Naive thymus-derived CD8-positive, alpha-beta T cell (primary cell): ENCODE measurements at regions not wholly inside any gene's neighbourhood (a gene's known extent, or its start where the extent isn't known, plus 50 kb on each side); places are given as distances from the start of the nearest gene placed in this dataset.
A peak's percentile ranks its signal among the peaks of the same experiment; 100 is the strongest.
"Not testable (repeated sequence)": the region's sequence is repeated elsewhere in the genome, so short reads cannot be mapped to it uniquely, and the experiment has no call there.

Experiments used
- ATAC-seq, 2 donors: fragments of 150-1000 bp; cut with Tn5 transposase in 1 of 2; sonication (Bioruptor Pico), chemical (Tn5 transposase) in 1 of 2; 1 replicate in 1 of 2; 2 replicates in 1 of 2; pipeline ENCODE4 v1.10.0; 2021; ENCODE audit warnings: mild to moderate bottlenecking in 2 of 2, moderate library complexity in 2 of 2
- POLR2A ChIA-PET: fragments of 350-600 bp; sonication (Branson Sonifier 250); formaldehyde crosslinking; loops from one replicate; lab custom pipeline; 2021; ENCODE audit warnings: antibody characterized with exemption; lab: Charles Lee
- DNase-seq, 10 donors: peaks; one replicate each; pipeline versions ENCODE4 v3.0.0 to v3.0.0-alpha.2; 2020 to 2022
- H3K27ac Mint-ChIP-seq, 10 donors: one replicate each; pipeline ENCODE4 v1.8.0; 2020 to 2022; ENCODE audit warnings: mild to moderate bottlenecking in 10 of 10, mixed read lengths in 10 of 10, moderate library complexity in 4 of 10, inconsistent platforms in 1 of 10
- H3K27me3 Mint-ChIP-seq, 5 donors: one replicate each; pipeline ENCODE4 v1.8.0; 2021 to 2022; ENCODE audit warnings: mixed read lengths in 5 of 5
- H3K36me3 Mint-ChIP-seq, 3 donors: one replicate each; pipeline ENCODE4 v1.8.0; 2020 to 2022; ENCODE audit warnings: mixed read lengths in 3 of 3, mild to moderate bottlenecking in 2 of 3, inconsistent platforms in 1 of 3
- H3K4me1 Mint-ChIP-seq, 4 donors: one replicate each; pipeline ENCODE4 v1.8.0; 2021 to 2022; ENCODE audit warnings: mixed read lengths in 4 of 4
- H3K4me3 Mint-ChIP-seq, 10 donors: one replicate each; pipeline ENCODE4 v1.8.0; 2020 to 2022; ENCODE audit warnings: mild to moderate bottlenecking in 10 of 10, mixed read lengths in 10 of 10, moderate library complexity in 6 of 10, inconsistent platforms in 1 of 10
- H3K9me3 Mint-ChIP-seq, 9 donors: one replicate each; pipeline ENCODE4 v1.8.0; 2020 to 2022; ENCODE audit warnings: mixed read lengths in 9 of 9, mild to moderate bottlenecking in 3 of 9, inconsistent platforms in 1 of 9, moderate library complexity in 1 of 9

- POLR2A ChIA-PET, DNase-seq, H3K27me3 Mint-ChIP-seq: not testable (repeated sequence)
Observed at GRCh38 chr22:10526079-10526478, 5001.9 kb upstream of the OR11H1 start.

GRCh38 chr22:10531141-10531540, 4996.9 kb upstream of the OR11H1 start:
- H3K9me3 Mint-ChIP-seq, DNase-seq, H3K36me3 Mint-ChIP-seq, H3K27ac Mint-ChIP-seq, ATAC-seq, H3K27me3 Mint-ChIP-seq, H3K4me3 Mint-ChIP-seq, POLR2A ChIA-PET, H3K4me1 Mint-ChIP-seq: not testable (repeated sequence)

More at GRCh38 chr22:10526079-10526478, 5001.9 kb upstream of the OR11H1 start:
- not testable (repeated sequence) for H3K27ac Mint-ChIP-seq, H3K4me1 Mint-ChIP-seq, H3K36me3 Mint-ChIP-seq, ATAC-seq, H3K9me3 Mint-ChIP-seq, H3K4me3 Mint-ChIP-seq

GRCh38 chr22:10572531-10572930, 4955.5 kb upstream of the OR11H1 start:
- H3K27me3 Mint-ChIP-seq, H3K36me3 Mint-ChIP-seq, H3K9me3 Mint-ChIP-seq, H3K4me1 Mint-ChIP-seq, POLR2A ChIA-PET, DNase-seq, H3K27ac Mint-ChIP-seq, H3K4me3 Mint-ChIP-seq, ATAC-seq: not testable (repeated sequence)

- H3K4me3 Mint-ChIP-seq, H3K27ac Mint-ChIP-seq, ATAC-seq, H3K27me3 Mint-ChIP-seq, DNase-seq, H3K9me3 Mint-ChIP-seq, H3K36me3 Mint-ChIP-seq, POLR2A ChIA-PET, H3K4me1 Mint-ChIP-seq: not testable (repeated sequence)
Observed at GRCh38 chr22:10601071-10601470, 4926.9 kb upstream of the OR11H1 start.

GRCh38 chr22:10631961-10632360, 4896.0 kb upstream of the OR11H1 start:
- POLR2A ChIA-PET, DNase-seq, ATAC-seq, H3K36me3 Mint-ChIP-seq, H3K27ac Mint-ChIP-seq, H3K27me3 Mint-ChIP-seq, H3K4me1 Mint-ChIP-seq, H3K4me3 Mint-ChIP-seq, H3K9me3 Mint-ChIP-seq: not testable (repeated sequence)

GRCh38 chr22:10635341-10635740, 4892.7 kb upstream of the OR11H1 start:
- peaks cover 0 to 13% (median 3%) of the 10 kb centered on the region in 9 donors for H3K9me3 Mint-ChIP-seq
- H3K27me3 Mint-ChIP-seq, H3K27ac Mint-ChIP-seq, H3K4me1 Mint-ChIP-seq, H3K4me3 Mint-ChIP-seq, H3K36me3 Mint-ChIP-seq, POLR2A ChIA-PET, DNase-seq, ATAC-seq: not testable (repeated sequence)

- H3K9me3 Mint-ChIP-seq: peaks cover 0 to 11% (median 6%) of the 10 kb centered on the region in 9 donors
- H3K4me3 Mint-ChIP-seq, H3K27ac Mint-ChIP-seq, ATAC-seq, H3K36me3 Mint-ChIP-seq, H3K4me1 Mint-ChIP-seq, H3K27me3 Mint-ChIP-seq, DNase-seq, POLR2A ChIA-PET: not testable (repeated sequence)
Observed at GRCh38 chr22:10662818-10663217, 4865.2 kb upstream of the OR11H1 start.

GRCh38 chr22:10673065-10673464, 4854.9 kb upstream of the OR11H1 start:
- H3K27me3 Mint-ChIP-seq, H3K27ac Mint-ChIP-seq, DNase-seq, H3K4me3 Mint-ChIP-seq, POLR2A ChIA-PET, H3K4me1 Mint-ChIP-seq, ATAC-seq, H3K9me3 Mint-ChIP-seq, H3K36me3 Mint-ChIP-seq: not testable (repeated sequence)

GRCh38 chr22:10678720-10679119, 4849.3 kb upstream of the OR11H1 start:
- ATAC-seq, H3K27ac Mint-ChIP-seq, H3K9me3 Mint-ChIP-seq, POLR2A ChIA-PET, DNase-seq, H3K27me3 Mint-ChIP-seq, H3K36me3 Mint-ChIP-seq, H3K4me3 Mint-ChIP-seq, H3K4me1 Mint-ChIP-seq: not testable (repeated sequence)

GRCh38 chr22:10685436-10685835, 4842.6 kb upstream of the OR11H1 start:
- H3K36me3 Mint-ChIP-seq, H3K27ac Mint-ChIP-seq, ATAC-seq, DNase-seq, H3K4me3 Mint-ChIP-seq, POLR2A ChIA-PET, H3K4me1 Mint-ChIP-seq, H3K27me3 Mint-ChIP-seq: not testable (repeated sequence)
- peaks cover 0 to 11% (median 2%) of the 10 kb centered on the region in 9 donors for H3K9me3 Mint-ChIP-seq

- ATAC-seq, POLR2A ChIA-PET, H3K4me3 Mint-ChIP-seq, H3K27ac Mint-ChIP-seq, H3K4me1 Mint-ChIP-seq, H3K36me3 Mint-ChIP-seq, H3K27me3 Mint-ChIP-seq: not testable (repeated sequence)
- peak in 1 of 10 donors; percentile 61 for DNase-seq
- H3K9me3 Mint-ChIP-seq: peaks cover 0 to 12% (median 2%) of the 10 kb centered on the region in 9 donors
Observed at GRCh38 chr22:10687256-10687655, 4840.7 kb upstream of the OR11H1 start.

- ATAC-seq, H3K27ac Mint-ChIP-seq, POLR2A ChIA-PET, H3K4me3 Mint-ChIP-seq, DNase-seq, H3K4me1 Mint-ChIP-seq, H3K36me3 Mint-ChIP-seq, H3K27me3 Mint-ChIP-seq: not testable (repeated sequence)
- peaks cover 0 to 19% (median 12%) of the 10 kb centered on the region in 9 donors for H3K9me3 Mint-ChIP-seq
Observed at GRCh38 chr22:10698836-10699235, 4829.2 kb upstream of the OR11H1 start.

GRCh38 chr22:10699301-10700097, 4828.5 kb upstream of the OR11H1 start:
- H3K4me1 Mint-ChIP-seq, H3K27me3 Mint-ChIP-seq, H3K27ac Mint-ChIP-seq, DNase-seq, ATAC-seq, H3K4me3 Mint-ChIP-seq, POLR2A ChIA-PET, H3K36me3 Mint-ChIP-seq: not testable (repeated sequence)
- peaks cover 0 to 19% (median 12%) of the 10 kb centered on the region in 9 donors for H3K9me3 Mint-ChIP-seq

GRCh38 chr22:10708175-10708574, 4819.8 kb upstream of the OR11H1 start:
- H3K27ac Mint-ChIP-seq, ATAC-seq, H3K27me3 Mint-ChIP-seq, H3K36me3 Mint-ChIP-seq, H3K4me1 Mint-ChIP-seq, DNase-seq, H3K4me3 Mint-ChIP-seq, POLR2A ChIA-PET: not testable (repeated sequence)
- H3K9me3 Mint-ChIP-seq: peaks cover 6 to 22% (median 12%) of the 10 kb centered on the region in 9 donors
